ENCODE measurements at regions not wholly inside any gene's neighbourhood (a gene's known extent, or its start where the extent isn't known, plus 50 kb on each side); places are given as distances from the start of the nearest gene placed in this dataset.

DNA sequence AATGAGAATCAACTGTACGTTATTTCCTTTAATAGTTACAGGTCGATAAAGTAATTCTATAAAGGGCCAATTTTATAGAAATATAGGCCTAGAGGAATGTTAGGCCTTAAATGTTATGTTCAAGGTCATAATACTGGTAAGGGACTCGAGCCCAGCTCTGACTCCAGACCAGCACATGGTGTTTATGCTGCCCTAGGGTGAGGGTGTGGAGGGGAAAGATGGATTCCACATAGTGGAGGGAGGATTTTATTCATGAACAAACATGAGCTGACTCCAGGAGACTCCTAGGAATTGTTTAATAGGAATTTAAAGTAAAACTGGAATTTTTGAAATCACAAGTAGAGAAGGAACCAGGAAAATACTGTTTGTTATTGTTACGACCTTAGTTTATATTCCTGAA, 139.9 kb downstream of the LACC1 start:
- no peak for DNase-seq (ENCODE audit: extremely low read depth in 1 of 2, low read depth in 1 of 2)

DNA sequence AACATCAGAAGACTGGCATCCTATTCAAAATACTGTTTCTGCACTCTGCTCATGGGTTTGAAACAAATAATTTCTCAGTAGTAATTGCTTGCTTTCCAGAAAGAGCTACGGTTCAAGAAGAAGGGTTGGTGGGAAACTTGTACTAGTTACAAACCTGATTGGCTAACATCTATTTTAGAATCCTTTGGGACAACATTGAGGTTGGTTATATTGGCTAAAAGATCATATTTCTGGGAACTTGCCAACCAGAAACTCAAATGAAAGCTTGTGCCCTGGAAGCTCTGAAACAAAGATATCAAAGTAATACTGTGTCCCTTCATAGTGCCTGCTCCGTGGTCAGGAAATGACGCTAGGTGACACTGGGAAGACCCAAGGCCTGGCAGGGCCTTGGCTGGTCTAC, 141.7 kb downstream of the LACC1 start:
- no peak for DNase-seq (ENCODE audit: extremely low read depth in 1 of 2, low read depth in 1 of 2)

DNA sequence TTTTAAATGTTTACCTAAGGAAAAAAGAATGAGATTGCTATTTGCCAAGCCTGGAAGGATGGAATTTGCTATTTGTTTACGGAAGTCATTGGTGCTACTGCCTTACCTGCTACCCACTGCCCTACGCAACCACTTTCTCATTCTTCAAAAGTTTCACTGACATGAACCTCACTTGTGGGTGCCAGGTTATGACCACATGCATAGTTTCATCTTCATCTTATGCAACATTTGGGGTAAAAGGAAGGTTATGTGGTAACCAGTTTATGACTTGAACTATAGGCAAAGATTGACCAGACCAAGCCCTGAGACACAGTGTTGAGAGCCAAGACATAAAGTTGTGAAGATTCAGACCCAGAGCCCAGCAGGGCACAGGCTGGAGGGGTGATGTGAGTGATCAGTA, 142.5 kb downstream of the LACC1 start:
- no peak for DNase-seq (ENCODE audit: extremely low read depth in 1 of 2, low read depth in 1 of 2)

DNA sequence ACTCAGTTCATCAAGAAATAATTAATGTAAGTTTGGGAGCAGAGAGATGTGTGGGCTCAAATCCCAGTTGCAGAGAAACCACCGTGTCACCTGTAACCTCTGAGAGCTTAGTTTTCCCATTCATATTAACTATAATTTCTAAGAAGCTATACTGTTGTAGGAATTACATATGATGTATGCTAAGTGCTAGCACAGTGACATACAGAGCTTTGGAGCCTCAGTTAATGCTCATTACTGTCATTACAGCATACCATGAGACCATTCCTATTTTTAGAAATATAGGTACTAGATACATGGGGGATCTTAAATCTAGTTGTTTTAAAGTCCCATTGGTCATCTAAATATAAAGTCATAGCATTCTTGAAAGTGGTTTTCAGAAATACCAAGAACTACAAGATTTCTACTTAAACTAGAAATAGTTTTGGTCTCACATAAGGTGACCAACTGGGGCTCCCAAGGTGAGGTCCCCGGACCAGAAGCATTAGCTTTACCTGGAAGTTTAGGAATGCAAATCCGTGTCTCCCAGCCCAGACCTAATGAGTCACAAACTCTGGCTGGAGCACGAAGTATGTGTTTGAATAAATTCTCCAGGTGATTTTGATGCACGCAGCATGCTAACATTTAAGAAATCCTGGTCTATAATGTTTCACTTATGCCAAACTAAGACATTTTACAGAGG, 144.6 kb downstream of the LACC1 start:
- DNase-seq (ENCODE audit: extremely low read depth in 1 of 2, low read depth in 1 of 2): no peak

DNA sequence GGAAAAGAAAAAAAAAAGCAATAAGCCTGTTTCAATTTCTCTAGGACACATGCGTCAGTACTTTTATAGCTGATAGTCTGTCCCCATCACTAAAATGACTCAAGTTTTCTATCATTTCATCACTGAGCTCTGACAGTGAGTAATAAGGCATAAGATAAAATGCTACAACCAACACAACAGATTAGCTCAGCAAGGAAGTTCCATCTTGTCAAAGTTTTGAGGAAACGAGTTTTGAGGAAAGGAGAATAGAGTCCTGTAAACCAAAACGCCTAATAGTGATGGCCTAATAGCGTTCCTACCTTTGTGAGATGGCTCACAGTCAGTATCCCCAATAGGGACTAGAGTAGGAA, 145.1 kb downstream of the LACC1 start:
- DNase-seq (ENCODE audit: extremely low read depth in 1 of 2, low read depth in 1 of 2): no peak

DNA sequence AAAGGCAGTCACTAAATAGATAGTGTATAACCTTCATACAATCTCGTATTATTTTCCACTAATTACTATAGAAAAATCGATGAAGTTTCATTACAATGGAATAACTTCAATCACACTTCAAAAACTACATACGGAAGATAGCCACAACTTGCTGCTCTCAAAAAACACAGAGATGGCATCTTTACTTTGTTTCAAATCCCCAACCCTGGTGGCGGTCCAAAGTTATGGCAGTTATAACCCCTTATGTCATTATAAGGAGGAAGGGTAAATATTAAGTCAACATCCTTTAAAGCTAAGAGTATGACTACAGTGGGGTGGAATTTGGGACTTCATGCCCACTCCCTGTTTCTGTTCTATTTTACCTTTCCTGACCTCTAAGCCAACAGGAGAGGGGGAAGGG, 146.5 kb downstream of the LACC1 start:
- DNase-seq (ENCODE audit: extremely low read depth in 1 of 2, low read depth in 1 of 2): no peak

DNA sequence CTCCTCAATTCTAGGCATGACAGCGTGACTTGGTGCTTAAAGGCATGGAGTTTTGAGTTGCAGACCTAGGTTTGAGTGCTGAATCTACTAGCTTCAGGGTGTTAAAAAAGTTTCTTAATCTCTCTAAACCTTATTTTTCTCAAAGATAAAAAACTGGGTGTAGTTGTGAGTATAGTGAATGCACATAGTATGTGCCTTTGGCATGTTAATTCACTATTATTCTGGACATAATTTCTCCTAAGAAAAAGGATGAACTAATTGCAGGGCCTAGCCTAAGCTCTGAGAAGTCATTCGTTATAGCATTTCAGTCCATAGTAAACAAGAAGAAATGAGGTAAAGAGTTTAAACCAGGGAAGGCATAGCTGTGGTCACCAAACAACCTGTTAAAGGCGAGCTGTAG, 149.0 kb downstream of the LACC1 start:
- no peak for DNase-seq (ENCODE audit: extremely low read depth in 1 of 2, low read depth in 1 of 2)

DNA sequence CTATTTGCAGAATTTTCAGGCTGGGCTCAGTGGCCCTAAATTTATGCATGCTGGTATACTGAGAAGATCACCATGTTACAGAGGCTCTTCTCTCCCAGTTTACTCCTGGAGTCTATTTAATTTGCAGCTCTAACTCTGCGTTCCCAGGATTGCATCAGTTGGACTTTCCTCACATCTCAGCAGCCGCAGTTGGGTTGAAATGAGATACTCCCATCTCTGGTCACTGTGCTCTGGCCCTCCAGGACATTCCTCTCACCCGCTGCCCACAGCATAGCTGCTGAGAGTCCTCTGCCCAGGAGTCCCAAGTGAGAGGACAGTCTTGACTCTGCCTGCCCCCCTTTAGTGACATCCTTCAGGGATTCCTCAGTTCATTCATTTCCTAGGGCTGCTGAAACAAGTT, 150.9 kb downstream of the LACC1 start:
- no peak for DNase-seq (ENCODE audit: extremely low read depth in 1 of 2, low read depth in 1 of 2)

DNA sequence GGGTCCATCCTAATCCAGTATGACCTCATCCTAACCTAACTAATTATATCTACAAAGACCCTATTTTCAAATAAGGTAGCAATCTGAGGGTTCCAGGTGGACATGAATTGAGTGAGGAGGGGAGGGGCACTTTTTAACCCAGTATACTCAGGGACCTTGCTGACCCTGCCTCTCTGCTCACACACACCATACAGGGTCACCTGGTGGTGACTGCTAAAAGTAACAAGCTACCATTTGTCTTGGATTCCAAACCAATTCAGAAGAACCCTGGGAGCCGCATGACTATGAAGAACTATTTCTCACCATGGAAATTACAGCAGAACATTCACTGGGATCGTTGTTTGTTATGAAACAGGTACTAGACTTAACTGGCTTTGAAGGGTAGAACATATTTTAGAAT, 151.9 kb downstream of the LACC1 start:
- no peak for DNase-seq (ENCODE audit: extremely low read depth in 1 of 2, low read depth in 1 of 2)

DNA sequence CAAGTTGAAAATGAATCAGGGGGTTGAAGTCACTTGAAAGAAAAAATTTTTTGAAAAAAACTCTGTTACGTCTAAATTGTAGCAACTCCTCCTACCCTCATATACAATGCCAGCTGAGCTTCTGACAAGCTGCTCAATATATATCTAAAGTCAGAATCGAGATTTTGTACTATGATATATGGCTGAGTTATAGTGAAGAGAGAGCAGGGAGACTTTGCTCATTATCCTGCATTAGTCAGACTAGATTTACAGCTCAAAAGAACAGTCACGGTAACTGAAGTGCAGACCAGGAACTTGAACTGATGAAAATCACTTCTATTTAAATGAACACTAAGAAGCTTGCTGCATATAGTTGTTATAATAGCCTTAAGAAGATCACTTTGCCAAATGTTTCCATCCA, 153.1 kb downstream of the LACC1 start:
- no peak for DNase-seq (ENCODE audit: extremely low read depth in 1 of 2, low read depth in 1 of 2)

DNA sequence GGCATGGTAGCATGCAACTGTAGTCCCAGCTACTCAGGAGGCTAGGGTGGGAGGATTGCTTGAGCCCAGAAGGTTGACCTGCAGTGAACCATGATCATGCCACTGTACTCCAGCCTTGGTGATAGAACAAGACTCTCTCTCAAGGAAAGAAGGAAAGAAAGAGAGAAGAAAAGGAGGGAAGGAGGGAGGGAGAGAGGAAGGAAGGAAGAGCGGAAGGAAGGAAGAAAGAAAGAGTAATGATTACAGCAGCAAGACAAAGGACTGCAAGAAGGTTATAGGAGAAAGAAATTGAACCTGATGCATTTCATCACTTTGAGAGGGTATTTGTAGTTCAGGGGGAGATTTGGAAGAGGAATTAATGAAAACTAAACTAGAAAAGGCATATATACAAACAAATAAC, 155.7 kb downstream of the LACC1 start:
- no peak for DNase-seq (ENCODE audit: extremely low read depth in 1 of 2, low read depth in 1 of 2)

DNA sequence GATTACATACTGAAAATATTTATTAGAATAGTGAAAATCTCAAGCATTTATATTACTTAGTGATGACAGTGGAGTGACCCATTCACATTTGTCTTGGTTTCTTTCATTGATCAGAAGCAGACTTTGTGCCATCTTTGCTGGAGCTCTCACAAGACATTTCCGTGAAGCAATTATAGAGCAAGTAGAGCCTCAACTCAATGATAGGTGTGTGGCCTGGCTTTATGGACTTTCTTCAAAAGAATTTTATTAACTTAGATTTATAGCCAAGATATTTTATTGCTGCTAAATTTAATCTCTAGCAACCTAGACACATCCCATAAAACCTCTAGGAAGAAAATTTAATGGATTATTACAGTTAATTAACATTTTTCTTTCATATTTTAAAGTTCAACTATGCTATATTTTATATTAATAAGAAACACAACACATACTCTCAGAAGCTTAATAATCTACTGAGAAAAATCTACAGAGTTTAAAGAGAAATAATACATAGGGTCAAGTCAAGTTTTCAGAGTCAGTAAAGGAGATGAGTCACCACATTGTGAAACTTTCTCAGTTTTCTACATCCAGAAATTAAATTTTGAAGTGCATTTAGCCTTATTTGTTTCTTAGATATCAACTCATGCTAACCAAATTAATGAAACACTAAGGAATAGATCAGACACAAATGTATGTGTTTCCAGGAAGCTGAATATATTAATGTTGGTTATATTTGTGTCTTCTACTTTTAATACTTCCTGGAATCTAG, 160.5 kb downstream of the LACC1 start:
- DNase-seq (ENCODE audit: extremely low read depth in 1 of 2, low read depth in 1 of 2): no peak

DNA sequence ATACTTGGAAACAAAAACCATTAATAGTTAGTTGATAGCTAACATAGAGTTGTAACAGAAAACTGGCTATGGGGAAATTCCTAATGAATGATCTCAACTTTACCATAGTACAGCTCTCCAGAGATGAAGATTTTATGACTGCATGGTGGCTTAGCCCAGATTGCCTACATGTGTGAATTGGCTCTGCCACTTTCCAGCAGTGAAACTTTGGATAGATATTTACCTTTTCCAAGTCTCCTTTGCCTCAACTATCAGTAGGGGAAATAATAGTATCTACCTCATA, 161.1 kb downstream of the LACC1 start:
- DNase-seq (ENCODE audit: extremely low read depth in 1 of 2, low read depth in 1 of 2): no peak

DNA sequence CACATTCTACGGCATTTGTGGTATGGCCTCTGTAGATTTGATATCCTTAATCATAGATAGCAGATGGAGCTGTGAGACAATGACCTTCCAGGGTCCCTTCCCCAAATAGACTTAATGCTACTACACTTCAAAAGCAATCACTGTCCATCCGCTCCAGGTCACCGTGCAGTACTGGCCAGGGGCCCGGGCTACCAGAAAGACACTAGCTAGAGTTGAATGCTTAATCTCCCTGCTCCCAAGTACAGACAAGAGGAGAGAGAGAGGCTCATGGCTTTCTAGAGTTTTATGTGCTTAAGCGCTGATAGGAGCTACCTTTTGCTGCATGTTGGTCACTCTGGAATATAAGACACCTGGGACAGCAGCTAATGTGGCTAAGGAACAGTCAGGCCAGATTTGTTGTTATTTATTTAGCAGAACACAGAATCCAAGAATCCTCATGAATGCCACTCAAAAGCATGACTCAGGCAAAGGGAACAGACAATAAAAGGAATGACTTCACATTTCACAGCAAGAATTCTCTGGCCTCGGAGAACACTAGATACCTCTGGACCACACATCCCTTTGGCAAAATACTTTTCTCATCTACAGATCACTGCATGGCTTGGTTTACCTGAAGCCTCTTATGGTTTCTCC, 165.0 kb downstream of the LACC1 start:
- DNase-seq (ENCODE audit: extremely low read depth in 1 of 2, low read depth in 1 of 2): no peak

DNA sequence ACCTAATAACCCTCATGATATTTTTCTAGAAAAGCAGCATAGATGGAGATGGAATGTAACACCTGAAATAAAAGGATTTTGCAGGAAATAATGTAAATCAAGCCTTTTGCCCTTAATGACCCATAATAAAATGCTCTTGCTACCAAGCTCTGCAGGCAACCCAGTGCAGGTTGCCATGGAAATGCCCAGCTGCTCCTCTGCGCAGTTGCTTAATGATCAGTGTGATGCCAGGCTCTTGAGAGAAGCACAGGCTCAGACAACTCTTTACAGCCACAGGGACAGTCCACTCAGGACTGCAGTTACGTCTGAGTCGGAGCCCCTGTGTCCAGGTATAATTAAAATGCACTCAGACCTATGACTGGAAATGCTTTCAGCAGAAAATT, 165.5 kb downstream of the LACC1 start:
- DNase-seq (ENCODE audit: extremely low read depth in 1 of 2, low read depth in 1 of 2): no peak

DNA sequence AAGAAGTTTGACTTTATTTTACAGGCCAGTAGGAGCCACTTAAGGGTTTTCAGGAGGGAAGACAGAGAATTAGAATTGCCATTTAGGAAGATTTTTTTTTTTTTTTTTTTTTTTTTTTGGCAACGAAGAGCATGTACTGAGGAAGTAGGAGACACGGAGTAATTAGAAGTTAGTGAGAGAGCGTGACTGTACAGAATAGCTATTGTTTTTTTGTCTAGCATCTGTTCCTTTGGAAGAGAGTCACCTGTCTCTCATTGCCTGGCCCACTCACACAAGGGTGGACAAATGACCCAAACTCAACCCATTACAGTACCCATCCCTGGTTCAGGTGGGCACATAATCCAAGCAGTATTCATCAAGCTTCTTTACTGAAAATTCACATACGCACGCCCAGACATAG, 166.7 kb downstream of the LACC1 start:
- no peak for DNase-seq (ENCODE audit: extremely low read depth in 1 of 2, low read depth in 1 of 2)

DNA sequence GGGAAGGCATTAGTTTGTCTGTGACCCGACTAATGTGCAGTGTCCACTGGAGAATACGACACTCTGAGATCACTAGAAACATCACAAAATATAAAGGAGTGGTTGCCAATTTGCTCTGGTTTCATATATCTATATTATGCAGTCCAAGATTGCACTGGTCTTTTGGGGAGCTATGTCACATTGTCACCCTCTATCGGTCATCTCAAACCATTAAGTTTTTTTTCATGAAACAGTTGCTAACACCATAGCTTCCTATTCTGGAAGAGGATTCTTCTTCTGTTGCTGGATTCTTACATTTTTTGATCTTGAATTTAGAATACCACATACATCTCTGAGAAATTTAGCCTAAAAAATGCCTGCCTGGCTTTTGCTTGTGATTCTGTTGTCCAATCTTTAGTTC, 168.6 kb downstream of the LACC1 start:
- DNase-seq (ENCODE audit: extremely low read depth in 1 of 2, low read depth in 1 of 2): no peak

DNA sequence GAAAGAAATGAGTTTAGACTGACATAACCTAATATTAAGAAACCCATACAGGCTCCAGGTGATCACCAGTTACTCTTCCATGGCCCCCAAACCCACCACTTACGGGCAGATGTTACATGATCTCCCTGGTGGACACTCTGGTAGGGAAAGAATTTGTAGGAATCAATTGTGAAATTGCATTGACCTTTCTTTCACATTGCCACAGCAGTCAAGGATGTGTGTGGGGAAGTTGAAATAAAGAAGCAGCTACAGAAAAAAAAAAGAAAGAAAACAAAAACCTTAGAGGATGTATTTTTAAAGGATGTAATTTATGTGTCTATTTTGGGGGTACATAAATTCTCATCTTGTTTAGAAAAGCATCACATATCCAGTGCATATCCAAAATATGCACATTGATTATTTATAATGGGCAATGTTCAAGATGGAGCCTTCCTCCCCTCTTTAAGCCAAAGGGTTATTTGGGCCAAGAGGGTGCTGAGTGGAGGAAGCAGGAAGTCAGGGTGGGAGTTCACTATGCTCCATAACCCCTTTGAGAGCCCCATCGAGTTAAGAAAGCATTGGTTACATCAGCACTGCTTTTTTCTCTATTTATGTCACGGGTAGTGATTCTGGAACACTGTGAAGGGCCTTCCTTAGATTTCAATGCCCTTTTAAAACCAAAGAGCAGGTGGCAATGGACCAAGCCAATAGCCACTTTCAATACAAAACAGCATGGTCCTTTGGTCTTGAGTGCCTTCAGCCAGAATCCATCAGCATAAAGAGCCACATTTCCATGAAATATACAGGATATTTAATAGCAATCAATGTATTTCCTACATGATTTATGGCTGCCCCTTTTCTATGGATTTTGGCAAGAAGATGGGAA, 169.6 kb downstream of the LACC1 start:
- DNase-seq (ENCODE audit: extremely low read depth in 1 of 2, low read depth in 1 of 2): no peak

DNA sequence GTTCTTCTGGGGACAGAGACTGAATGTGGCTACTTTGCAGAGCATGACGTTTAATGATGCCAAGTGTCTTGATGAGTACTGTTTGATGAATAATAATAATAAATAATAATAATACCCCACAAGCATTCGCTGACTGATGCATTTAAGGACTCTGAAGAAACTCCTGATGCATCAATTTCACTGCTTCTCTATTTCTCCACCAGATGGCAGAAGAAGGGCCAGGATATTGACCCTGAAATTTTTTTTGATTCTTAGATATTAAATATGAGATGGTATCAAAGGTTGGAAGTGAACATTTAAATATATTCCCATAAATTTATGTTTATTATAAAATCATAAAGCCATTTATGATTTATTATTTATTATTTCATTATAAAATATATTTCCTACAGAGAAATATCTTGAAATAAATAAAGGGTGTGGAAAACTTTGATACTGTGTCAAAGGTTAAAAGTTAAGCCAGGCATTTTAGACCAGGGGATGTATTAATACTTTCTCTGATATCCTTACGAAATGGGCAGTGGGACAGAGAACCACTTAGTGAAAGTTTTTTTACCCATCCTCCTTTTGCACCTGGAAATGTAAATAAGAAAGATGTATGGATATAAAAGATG, 170.9 kb downstream of the LACC1 start:
- no peak for DNase-seq (ENCODE audit: extremely low read depth in 1 of 2, low read depth in 1 of 2)

DNA sequence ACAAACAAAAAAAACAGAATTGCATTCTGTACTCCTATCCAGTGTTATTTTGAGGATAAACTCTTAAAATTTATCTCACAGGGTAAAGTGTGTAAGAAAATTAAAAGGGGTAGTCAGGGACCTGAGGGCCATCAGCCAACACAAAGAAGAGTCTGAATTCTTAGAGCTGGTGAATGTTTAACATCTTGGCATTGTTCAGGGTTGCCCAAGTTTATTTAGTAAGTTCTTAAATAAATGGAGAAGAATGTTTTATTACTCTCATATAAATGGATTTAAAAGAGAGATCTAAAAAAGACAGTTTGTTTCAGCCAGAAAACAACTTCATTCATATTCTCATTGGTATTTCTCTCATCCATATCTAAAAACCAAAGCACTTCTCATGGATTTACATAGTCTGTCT, 171.7 kb downstream of the LACC1 start:
- DNase-seq (ENCODE audit: extremely low read depth in 1 of 2, low read depth in 1 of 2): no peak

DNA sequence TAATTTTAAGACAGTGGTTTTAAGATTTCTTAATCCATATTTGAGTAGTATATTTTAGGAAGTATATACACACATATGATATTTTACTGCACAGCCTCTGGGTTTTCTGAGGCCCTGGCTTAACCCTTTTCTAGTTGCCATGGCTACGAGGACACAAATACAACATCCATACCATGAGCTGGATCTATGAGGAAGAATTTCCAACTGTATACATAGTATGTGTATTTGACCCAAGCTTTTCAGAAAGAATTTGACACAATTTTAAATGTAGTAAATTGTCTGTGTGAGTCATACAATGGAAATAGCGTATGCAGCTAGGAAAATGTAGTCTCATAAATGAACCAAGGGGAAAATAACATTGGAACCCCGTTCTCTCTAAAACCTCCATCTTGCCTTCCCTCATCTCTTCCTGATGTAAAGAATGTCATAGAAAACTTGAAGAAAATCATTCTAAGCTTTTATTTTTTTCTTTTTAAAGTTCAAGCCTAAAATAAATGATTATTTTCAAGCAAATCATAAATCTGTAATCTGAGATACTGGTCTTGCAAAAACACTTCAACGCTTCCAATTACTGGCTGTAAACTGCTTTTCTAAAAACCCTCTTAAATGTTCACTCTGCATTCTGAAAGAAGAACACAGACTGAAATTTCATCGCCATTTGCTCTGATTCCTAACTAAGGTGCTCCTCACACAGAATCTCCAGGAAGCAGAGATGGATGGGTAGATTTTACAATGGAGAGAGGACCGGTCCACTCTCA, 172.4 kb downstream of the LACC1 start:
- DNase-seq (ENCODE audit: extremely low read depth in 1 of 2, low read depth in 1 of 2): no peak
